ENCODE measurements at regions not wholly inside any gene's neighbourhood (a gene's known extent, or its start where the extent isn't known, plus 50 kb on each side); places are given as distances from the start of the nearest gene placed in this dataset.

DNA sequence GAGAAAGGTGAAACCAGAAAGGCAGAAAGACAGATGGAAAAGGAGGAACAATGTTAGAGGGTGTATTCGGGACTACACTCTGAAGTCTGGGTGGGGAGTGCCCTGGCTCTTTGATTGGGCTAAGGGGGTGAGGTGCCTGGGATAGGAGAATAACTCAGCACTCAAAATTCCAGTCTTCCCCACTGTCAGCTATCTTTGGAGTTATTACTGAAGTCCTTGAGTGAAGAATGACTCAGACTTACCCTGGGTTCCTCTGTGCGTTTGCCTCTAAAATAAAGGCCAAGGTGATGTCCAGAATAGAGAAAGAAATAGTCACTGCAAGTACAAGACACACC, 151.8 kb upstream of the SERPINE2 start:
- Histone ChIP-seq H2BK12ac (ENCODE audit: low read depth, low read length) (no peak overlapping the region), H4K20me1 (replicated peaks in 1 of 2; ENCODE audit: control insufficient read depth in 1 of 2, insufficient read depth in 2 of 2, low read length in 2 of 2) (no peaks in the 10 kb centered on the region), H3K4me1 (replicated peaks in 1 of 4; ENCODE audit: control insufficient read depth in 3 of 4, insufficient read depth in 4 of 4, low read length in 3 of 4) (no peaks in the 10 kb centered on the region), H2AFZ (ENCODE audit: low read length) (no peak overlapping the region), H3K9me3 (ENCODE audit: insufficient read depth in 2 of 2, low read depth in 1 of 2, low read length in 1 of 2) (peaks cover 4 to 11% of the 10 kb centered on the region in 2 experiments; a peak in 2 of 4 replicates), H3K18ac (ENCODE audit: extremely low read depth, low read length) (no peak overlapping the region), H4K8ac (ENCODE audit: extremely low read depth, insufficient read depth, low read length) (no peak overlapping the region), H3K4me2 (ENCODE audit: insufficient read depth in 1 of 2, low read depth in 2 of 2, low read length in 2 of 2) (no peak overlapping the region), H2AK5ac (ENCODE audit: low read depth, low read length) (no peak overlapping the region), H3K79me1 (ENCODE audit: low read depth, low read length) (no peaks in the 10 kb centered on the region), H2BK120ac (replicated peaks; ENCODE audit: low read depth, low read length) (no peak overlapping the region), H3K36me3 (ENCODE audit: control insufficient read depth in 2 of 4, insufficient read depth in 4 of 4, low read length in 3 of 4) (no peaks in the 10 kb centered on the region), H3K56ac (replicated peaks; ENCODE audit: insufficient read length, low read depth, low read length) (no peak overlapping the region), H3K23ac (ENCODE audit: insufficient read length) (no peak overlapping the region), H3K4me3 (ENCODE audit: extremely low read depth in 1 of 4, insufficient read depth in 2 of 4, low read depth in 3 of 4, low read length in 4 of 4) (no peak overlapping the region), H3K79me2 (ENCODE audit: control insufficient read depth in 1 of 2, insufficient read depth in 2 of 2, low read length in 2 of 2) (no peaks in the 10 kb centered on the region), H2BK15ac (ENCODE audit: low read length) (no peak overlapping the region), H2BK5ac (ENCODE audit: low read depth, low read length) (no peak overlapping the region), H3K27me3 (replicated peaks in 1 of 4; ENCODE audit: control insufficient read depth in 3 of 4, extremely low read depth in 1 of 4, insufficient read depth in 3 of 4, low read length in 3 of 4) (no peaks in the 10 kb centered on the region), H2BK20ac (ENCODE audit: low read length) (no peak overlapping the region), H3K4ac (replicated peaks; ENCODE audit: insufficient read length, low read depth, low read length) (no peak overlapping the region), H4K91ac (replicated peaks; ENCODE audit: insufficient read length, low read length) (no peak overlapping the region), H3K9ac (replicated peaks in 1 of 4; ENCODE audit: extremely low read depth in 1 of 4, low read depth in 3 of 4, low read length in 3 of 4) (no peak overlapping the region), H3K27ac (ENCODE audit: low read depth, low read length) (no peak overlapping the region), H4K5ac (ENCODE audit: insufficient read length, low read depth, low read length) (no peak overlapping the region), H3K14ac (ENCODE audit: insufficient read length) (no peak overlapping the region), H3K23me2 (ENCODE audit: low read depth, low read length) (no peaks in the 10 kb centered on the region)
- no peak for DNase-seq (ENCODE audit: low read depth in 1 of 2, low spot score in 2 of 2)
- ChIA-PET CTCF (ENCODE audit: partially characterized antibody) (no interaction called here), POLR2A (ENCODE audit: partially characterized antibody) (interaction anchor here (0.7 kb wide), 1 partner anchor 792 kb away, joined by 3 read pairs; no protein-coding TSS in a partner anchor)
- WGBS, 2 experiments (ENCODE audit: extremely low coverage in 1 of 2, insufficient coverage in 1 of 2, insufficient read length in 1 of 2, insufficient replicate concordance in 2 of 2, low coverage in 1 of 2, low lambda C conversion rate in 2 of 2, missing lambda C conversion rate in 1 of 2), result 88% methylated on average over 2 of the region's 2 CpGs; no CpG with 5 or more reads in 1 of the 2 experiments
- FAIRE-seq, result no peak
- TF ChIP-seq KDM5A (IDR thresholded peaks at IDR 0.05; ENCODE audit: low read length), result no peak
- TF ChIP-seq NANOG (IDR thresholded peaks at IDR 0.05; ENCODE audit: insufficient read depth, low read depth, low read length, poor library complexity, severe bottlenecking), result no peak
